A549 (cell line): ENCODE measurements at regions not wholly inside any gene's neighbourhood (a gene's known extent, or its start where the extent isn't known, plus 50 kb on each side); places are given as distances from the start of the nearest gene placed in this dataset.

Source experiments
- EP300 ChIP-seq, 2 experiments: fragments of >200 bp; sonication (Bioruptor Twin); formaldehyde crosslinking; IDR thresholded peaks; 2 replicates in 1 of 2; 3 replicates in 1 of 2; pipeline ENCODE4 v1.6.1; 2016 to 2017
- MAFK ChIP-seq: fragments of 450-650 bp; IDR thresholded peaks from 2 replicates; pipeline ENCODE4 v1.6.1; 2014; ENCODE audit not compliant: partially characterized antibody
- MYC ChIP-seq: IDR thresholded peaks from 2 replicates; pipeline ENCODE4 v1.6.1; 2012; ENCODE audit warnings: mild to moderate bottlenecking, inconsistent platforms, low read length, improper control_type of control experiment, borderline replicate concordance
- NR3C1 ChIP-seq: fragments of >200 bp; sonication (Bioruptor Twin); formaldehyde crosslinking; IDR thresholded peaks from 3 replicates; pipeline ENCODE4 v1.6.1; 2017
- POLR2A ChIP-seq: IDR thresholded peaks from 2 replicates; pipeline ENCODE4 v1.6.1; 2012; ENCODE audit warnings: mild to moderate bottlenecking, low read length
- SMC3 ChIP-seq: fragments of >200 bp; sonication (Bioruptor Twin); formaldehyde crosslinking; IDR thresholded peaks from 3 replicates; pipeline ENCODE4 v1.6.1; 2018; ENCODE audit warnings: inconsistent platforms
- TF ChIP-seq, protein P1 (sequence below): fragments of >200 bp; sonication (Bioruptor Twin); formaldehyde crosslinking; IDR thresholded peaks from 3 replicates; pipeline ENCODE4 v1.5.1; 2016
- TF ChIP-seq, protein P2 (sequence below): IDR thresholded peaks from 2 replicates; pipeline ENCODE4 v1.6.1; 2012

DNA sequence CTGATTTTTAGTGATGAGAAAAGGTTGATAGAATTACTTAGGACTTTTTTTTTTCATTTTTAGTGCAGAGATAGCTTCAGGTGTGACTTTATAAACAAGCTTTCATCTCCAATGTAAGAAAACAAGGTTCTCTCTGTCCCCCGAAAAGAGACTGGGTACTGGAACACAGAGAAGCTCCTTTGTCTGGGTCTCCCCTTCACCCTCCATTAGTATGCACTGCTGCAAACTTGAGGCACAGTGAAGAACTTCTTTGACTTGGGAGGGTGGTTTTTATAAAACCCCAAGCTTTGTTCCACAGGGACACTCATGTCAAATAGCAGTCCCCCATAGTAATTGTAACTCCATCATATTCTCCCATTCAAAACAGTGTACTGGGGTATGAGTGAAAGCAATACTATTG is 93.5 kb upstream of the SOX2 start:
- TF ChIP-seq MYC, result no peak
- TF ChIP-seq, protein P1, sequence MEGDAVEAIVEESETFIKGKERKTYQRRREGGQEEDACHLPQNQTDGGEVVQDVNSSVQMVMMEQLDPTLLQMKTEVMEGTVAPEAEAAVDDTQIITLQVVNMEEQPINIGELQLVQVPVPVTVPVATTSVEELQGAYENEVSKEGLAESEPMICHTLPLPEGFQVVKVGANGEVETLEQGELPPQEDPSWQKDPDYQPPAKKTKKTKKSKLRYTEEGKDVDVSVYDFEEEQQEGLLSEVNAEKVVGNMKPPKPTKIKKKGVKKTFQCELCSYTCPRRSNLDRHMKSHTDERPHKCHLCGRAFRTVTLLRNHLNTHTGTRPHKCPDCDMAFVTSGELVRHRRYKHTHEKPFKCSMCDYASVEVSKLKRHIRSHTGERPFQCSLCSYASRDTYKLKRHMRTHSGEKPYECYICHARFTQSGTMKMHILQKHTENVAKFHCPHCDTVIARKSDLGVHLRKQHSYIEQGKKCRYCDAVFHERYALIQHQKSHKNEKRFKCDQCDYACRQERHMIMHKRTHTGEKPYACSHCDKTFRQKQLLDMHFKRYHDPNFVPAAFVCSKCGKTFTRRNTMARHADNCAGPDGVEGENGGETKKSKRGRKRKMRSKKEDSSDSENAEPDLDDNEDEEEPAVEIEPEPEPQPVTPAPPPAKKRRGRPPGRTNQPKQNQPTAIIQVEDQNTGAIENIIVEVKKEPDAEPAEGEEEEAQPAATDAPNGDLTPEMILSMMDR, result no peak
- TF ChIP-seq SMC3, result no peak
- no peak for TF ChIP-seq EP300 (IDR thresholded peaks at IDR 0.05)
- no peak for TF ChIP-seq MAFK
- TF ChIP-seq, protein P2, sequence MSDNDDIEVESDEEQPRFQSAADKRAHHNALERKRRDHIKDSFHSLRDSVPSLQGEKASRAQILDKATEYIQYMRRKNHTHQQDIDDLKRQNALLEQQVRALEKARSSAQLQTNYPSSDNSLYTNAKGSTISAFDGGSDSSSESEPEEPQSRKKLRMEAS, result no peak
- TF ChIP-seq POLR2A, result no peak
- TF ChIP-seq NR3C1, result no peak
